ENCODE measurements at regions not wholly inside any gene's neighbourhood (a gene's known extent, or its start where the extent isn't known, plus 50 kb on each side); places are given as distances from the start of the nearest gene placed in this dataset. TPM values are rescaled to one million over a fixed set of nuclear protein-coding genes. Genes with fewer than 3 reads are reported as not detected.
"Not testable (repeated sequence)": the region's sequence is repeated elsewhere in the genome, so short reads cannot be mapped to it uniquely, and the experiment has no call there.

- TF ChIP-seq, protein P1, sequence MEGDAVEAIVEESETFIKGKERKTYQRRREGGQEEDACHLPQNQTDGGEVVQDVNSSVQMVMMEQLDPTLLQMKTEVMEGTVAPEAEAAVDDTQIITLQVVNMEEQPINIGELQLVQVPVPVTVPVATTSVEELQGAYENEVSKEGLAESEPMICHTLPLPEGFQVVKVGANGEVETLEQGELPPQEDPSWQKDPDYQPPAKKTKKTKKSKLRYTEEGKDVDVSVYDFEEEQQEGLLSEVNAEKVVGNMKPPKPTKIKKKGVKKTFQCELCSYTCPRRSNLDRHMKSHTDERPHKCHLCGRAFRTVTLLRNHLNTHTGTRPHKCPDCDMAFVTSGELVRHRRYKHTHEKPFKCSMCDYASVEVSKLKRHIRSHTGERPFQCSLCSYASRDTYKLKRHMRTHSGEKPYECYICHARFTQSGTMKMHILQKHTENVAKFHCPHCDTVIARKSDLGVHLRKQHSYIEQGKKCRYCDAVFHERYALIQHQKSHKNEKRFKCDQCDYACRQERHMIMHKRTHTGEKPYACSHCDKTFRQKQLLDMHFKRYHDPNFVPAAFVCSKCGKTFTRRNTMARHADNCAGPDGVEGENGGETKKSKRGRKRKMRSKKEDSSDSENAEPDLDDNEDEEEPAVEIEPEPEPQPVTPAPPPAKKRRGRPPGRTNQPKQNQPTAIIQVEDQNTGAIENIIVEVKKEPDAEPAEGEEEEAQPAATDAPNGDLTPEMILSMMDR (IDR thresholded peaks at IDR 0.05; ENCODE audit: insufficient read depth, low read length) = no peak
- peak; percentile 17 for DNase-seq (ENCODE audit: low read depth)
These were observed 70.9 kb upstream of the RXFP1 start for GRCh38 chr4:158450741-158451140.

GRCh38 chr4:158452116-158452515, 69.6 kb upstream of the RXFP1 start:
- not testable (repeated sequence) for H3K4me3 ChIP-seq (ENCODE audit: low read depth, low read length); DNase-seq (ENCODE audit: low read depth)

More at GRCh38 chr4:158450741-158451140, 70.9 kb upstream of the RXFP1 start:
- no peak overlapping the region for H3K4me3 ChIP-seq (ENCODE audit: low read depth, low read length)

- no peak for DNase-seq (ENCODE audit: low read depth)
- TF ChIP-seq, protein P1 (IDR thresholded peaks at IDR 0.05; ENCODE audit: insufficient read depth, low read length) = no peak
- no peak overlapping the region for H3K4me3 ChIP-seq (ENCODE audit: low read depth, low read length)
These were observed 63.3 kb upstream of the RXFP1 start for GRCh38 chr4:158458271-158458895.

- no peak overlapping the region for H3K4me3 ChIP-seq (ENCODE audit: low read depth, low read length)
- TF ChIP-seq, protein P1 (IDR thresholded peaks at IDR 0.05; ENCODE audit: insufficient read depth, low read length) = no peak
- peak; percentile 12 for DNase-seq (ENCODE audit: low read depth)
These were observed 62.4 kb upstream of the RXFP1 start for GRCh38 chr4:158459085-158459820.

DNA sequence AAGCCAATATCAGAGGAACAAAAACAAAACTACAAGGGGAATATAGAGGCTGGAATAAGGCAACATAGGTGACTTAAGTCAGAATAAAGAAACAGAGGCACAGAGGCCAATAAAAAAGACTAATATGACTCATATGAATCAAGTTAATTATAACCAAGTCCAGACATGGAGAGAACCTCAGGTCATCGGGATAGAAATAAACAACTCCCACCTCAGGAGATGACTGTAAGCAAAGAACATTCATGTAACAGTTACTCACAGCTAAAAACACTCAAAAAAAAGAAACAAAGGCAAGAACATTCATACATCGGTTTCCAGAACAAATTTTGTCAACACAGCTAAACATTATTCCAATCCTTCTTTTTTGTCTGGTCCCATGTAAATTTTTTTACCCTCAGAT, 60.3 kb upstream of the RXFP1 start:
- TF ChIP-seq, protein P1 (IDR thresholded peaks at IDR 0.05; ENCODE audit: insufficient read depth, low read length) = no peak
- no peak overlapping the region for H3K4me3 ChIP-seq (ENCODE audit: low read depth, low read length)
- DNase-seq (ENCODE audit: low read depth) = no peak

GRCh38 chr4:158462611-158463010, 59.1 kb upstream of the RXFP1 start:
- no peak for DNase-seq (ENCODE audit: low read depth)
- H3K4me3 ChIP-seq (ENCODE audit: low read depth, low read length) = no peak overlapping the region
- TF ChIP-seq, protein P1 (IDR thresholded peaks at IDR 0.05; ENCODE audit: insufficient read depth, low read length) = no peak

Small RNAs in the stretch of these regions (small RNA-seq; reads per million reads assigned to genes)
- gene RNU4-79P = not detected
